GM21528 (cell line): ENCODE measurements at regions not wholly inside any gene's neighbourhood (a gene's known extent, or its start where the extent isn't known, plus 50 kb on each side); places are given as distances from the start of the nearest gene placed in this dataset.

Source experiments
- ATAC-seq: cut with Tn5 transposase; IDR thresholded peaks from one replicate; pipeline ENCODE4 v1.9.1; 2021; ENCODE audit warnings: mild to moderate bottlenecking, moderate library complexity; ENCODE audit not compliant: unreplicated experiment, low FRiP score

DNA sequence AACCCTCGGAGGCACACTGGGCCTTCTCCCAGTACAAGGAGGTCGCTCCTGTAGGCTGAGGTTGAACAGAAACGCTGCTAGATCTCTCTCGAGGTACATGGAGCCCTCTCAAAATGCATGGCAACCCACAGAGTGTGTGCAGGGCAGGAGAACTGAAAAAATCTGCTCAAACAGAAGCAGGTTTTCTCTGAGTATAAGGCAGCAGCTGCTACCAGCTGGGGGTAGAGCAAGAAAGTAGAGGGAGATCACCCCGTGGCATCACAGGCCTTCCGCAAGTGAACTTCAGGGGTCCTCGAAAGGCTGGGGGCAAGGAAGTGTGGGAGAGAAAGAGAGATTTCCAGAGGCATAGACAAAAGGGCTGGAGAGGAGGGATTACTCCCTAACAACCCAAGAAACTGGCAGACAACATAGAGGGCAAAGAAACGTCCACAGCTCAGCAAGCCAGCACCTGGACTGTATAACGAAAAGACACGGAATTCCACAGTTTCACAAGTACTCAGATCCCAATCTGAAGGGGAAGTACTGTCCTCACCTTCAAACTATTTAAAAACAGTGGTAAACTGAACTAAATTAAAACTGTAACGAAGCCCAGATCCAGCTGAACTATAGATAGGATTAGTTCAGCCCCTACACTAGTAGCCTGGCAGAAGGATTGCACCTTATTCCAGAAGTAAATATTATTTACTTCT, 299.2 kb downstream of the IPMK start:
- no peak for ATAC-seq

DNA sequence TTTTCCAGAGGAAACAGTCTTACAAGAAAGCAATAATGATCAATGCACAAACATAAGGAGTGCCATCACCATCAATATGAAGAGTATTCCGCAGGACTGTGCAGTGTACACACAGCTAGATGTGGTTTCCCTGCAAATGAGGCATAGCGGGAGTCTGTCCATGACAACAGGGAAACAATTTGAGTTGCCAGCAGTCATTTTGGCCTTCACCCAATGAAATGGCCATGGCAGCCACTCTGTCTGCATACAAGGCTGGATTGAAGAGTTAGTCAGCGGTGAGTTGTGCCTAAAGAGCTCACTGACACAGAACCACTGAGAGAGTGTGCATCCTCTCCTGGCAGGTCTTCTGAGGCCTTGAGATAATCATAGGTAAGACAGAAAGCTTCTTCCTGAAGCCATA, 303.3 kb downstream of the IPMK start:
- no peak for ATAC-seq

DNA sequence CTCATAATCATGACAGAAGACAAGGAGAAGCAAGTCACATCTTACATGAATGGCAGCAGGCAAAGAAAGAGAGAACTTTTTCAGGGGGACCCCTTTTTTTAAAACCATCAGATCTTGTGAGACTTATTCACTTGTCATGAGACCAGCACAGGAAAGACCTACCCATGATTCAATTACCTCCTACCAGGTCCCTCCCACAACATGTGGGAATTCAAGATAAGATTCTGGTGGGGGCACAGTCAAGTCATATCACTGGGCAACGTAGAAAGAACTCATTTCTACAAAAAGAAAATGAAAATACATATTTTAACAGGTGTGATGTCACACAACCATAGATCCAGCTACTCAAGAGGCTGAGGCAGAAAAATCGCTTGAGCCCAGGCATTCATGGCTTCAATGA, 304.1 kb downstream of the IPMK start:
- no peak for ATAC-seq

DNA sequence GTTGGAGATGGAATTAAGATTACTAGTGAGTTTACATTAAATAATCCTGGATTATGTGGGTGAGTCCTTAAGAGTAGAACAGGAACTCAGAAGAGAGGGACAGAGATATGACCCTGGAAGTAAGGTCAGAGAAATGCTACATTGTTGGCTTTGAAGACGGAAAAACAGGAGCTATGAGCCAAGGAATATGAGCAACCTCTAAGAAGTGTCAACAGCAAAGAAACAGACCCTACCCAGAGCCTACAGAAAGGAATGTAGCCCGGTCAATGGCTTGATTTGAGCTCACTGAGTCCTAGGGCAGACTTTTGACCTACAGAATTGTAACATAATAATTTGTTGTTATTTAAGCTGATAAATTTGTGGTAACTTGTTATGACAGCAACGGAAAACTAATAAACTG, 304.9 kb downstream of the IPMK start:
- no peak for ATAC-seq

DNA sequence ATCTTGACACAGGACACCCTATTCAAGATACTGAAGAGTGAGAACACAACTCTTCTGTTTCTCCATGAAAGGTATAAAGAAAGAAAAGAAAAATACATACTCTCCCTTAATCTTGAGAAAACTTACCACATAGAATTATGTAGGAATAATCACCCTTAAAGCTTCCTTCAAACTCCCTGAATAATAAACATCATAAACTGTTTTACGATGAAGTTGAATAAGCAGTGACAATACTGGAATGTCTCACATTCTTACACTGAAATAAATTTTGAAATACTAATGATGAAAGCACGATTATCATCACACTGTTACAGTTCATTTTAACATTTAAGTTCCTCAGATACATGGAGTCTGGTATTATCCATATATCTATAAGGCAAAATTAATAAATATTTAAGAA, 306.2 kb downstream of the IPMK start:
- ATAC-seq: no peak

DNA sequence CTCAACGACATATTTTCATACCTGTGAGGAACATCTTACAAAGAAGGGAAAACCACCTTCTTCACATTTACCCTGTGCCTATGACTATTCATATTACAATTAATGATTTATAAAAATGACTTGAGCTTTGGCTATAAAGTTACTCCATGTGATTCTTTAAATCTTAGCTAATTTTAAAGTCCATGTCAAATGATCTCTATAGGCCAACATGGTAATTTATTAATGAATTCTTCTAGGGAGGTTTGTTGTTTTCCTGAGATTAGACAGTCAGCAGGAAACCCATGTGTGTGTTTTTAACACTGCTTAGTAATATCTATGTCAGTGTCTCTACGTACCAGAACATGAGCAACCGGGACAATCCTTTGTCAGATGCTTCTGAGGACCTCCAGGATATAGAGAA, 307.3 kb downstream of the IPMK start:
- ATAC-seq: no peak

DNA sequence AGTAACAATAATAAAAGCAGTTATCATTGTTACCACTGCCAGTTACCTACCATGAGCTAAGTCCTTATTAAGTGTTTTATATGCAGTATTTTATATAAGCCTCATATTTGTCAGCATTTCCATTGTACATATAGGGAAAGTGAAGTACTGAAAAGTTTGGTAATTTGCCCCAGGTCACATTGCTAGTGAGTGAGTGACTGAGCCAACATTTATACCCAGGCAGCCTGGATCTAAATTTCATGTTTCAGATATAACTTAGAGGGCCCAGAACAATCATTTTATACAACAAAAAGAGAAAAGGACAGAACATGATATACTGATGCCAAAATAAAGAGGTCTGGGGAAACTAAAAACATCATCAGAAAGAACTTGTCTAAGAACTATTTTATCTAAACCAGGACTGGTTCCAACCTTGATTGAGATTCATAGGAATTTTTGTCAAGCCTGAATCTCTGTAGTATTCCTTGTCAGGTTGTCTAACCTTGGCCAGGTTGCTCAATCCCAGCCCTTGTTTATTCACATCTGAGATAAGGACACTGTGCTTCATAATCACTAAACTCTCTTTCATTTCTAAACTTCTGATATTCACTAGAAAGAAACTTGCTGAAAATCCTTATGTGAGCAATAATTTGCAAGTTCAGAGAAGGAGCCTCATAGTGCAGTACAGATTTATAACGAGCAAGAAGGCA, 308.2 kb downstream of the IPMK start:
- ATAC-seq: no peak

DNA sequence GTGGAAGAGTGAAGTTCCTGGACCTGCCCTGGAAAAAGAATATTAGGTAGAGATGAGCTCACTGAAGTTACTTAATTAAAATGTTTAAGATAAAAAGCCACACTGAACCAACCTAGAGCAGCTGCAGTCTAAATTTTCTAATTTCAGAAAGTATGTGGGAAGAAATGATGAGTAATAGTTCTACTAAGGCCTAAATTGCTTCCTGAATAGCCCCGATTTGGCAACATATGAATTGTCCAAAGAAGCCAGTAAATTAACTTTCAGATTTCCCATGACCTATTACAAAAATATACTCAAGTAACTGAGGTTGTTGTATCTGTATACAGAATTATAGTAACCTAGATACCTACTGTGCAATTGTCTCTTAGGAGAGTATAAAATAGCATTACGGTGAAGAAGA, 312.6 kb downstream of the IPMK start:
- ATAC-seq: no peak

DNA sequence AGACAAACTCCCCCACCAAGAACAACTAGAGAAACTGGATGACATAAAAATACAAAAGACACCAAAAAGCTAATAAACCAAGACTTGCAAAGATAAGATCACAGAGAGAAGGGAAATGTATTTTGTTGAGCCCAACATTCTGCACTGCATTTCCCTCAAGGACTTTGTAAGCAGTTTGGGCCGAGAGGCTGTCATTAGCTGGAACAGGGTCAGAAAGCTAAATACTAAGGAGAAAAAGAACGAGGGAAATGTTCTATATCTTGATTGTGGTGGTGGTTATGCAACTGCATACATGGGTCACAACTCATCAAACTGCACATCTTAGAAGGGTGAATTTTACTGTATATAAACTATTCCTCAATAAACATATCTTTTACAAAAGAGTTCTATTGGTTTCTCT, 315.0 kb downstream of the IPMK start:
- no peak for ATAC-seq

DNA sequence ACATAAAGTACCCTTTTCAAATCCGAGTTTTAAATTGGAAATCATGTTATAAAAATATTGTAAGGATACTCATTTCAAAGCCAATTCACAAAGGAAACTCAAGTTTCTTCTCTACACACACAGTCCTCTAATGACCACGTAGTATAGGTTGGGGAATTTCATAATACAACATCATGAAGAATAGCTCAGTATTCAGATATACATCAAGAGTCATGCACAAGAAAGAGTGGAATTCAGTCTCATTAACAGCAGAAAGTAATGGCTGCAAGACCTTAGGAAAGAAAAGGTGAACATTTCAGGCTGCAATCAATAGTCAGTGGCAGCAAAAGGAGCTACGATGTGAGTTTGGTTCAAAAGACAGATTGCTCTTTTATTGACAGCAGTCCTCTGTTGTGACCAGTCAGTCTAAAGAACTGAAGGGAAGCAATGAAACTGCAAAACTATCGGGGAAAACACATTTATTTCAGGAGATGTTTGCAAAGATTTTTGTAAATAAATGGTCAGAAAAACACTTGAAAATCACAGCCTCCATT, 317.2 kb downstream of the IPMK start:
- ATAC-seq: no peak

DNA sequence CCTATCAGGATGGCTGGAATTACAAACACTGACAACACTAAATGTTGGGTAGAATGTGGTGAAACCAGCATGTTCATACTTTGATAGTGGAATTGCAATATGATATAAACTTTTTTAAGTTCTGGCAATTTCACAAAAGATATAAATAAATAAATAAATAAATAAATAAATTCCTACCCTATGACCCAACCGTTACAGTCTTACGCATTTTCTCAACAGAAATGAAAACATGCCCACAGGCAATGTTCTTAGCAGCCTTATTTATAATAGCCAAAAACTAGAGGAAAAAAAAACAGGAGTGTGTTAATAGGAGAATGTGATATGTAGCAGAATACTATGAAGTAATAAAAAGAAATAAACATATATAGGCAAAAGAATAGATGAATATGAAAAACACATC, 318.9 kb downstream of the IPMK start:
- ATAC-seq: no peak

DNA sequence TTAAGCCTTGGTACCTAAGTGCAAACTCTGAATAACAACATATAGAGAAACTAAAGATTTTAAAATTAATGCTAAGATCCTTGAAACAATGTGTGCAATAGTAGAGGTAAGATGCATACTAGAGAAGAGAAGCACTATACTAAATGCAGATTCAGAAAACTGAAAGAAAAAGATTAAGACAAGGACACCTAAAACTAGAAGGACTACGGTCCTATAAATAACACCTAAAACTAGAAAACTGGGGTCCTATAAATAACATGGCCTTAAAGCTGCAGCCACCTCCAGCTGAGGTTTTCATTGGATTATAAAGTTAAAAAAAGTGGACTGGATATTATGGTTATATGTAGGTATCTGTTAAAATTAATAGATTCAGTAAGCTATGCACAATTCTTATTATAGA, 320.9 kb downstream of the IPMK start:
- ATAC-seq: no peak

DNA sequence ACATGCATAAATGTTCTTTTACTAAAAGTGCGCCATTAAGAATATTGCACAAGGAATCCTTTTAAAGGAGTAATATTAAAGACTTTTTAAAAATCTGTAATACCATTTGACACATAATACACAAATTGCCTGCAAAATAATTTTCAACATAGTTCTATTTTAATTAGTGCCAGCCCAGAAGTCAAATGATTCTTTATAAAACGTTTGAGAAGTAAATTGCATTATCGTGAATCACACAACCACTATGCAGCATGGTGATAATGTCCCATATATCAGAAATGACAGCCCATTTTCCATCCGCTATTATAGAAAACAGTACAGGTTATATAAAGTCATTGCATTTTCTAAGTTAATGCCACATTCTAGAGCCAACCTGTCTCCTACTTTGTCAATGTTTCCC, 324.0 kb downstream of the IPMK start:
- no peak for ATAC-seq

DNA sequence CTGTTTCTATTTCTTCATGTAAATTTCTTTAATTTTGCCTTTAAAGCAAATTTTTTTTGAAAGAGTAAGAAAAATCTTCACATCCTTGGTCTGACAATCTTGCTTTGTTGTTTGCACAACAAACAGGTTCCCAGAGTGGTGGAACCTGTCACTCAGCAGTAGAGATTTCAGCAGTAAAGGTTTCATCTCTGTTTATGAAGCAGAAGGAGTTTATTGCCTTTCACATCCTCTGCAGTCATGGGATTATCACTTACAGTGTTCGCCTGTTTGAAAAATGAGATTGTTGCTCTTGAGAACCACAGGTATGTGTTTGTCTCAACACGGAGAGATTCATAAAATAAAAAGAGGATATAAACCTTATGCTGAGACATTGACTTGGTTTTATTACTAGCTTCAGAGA, 342.6 kb downstream of the IPMK start:
- no peak for ATAC-seq

DNA sequence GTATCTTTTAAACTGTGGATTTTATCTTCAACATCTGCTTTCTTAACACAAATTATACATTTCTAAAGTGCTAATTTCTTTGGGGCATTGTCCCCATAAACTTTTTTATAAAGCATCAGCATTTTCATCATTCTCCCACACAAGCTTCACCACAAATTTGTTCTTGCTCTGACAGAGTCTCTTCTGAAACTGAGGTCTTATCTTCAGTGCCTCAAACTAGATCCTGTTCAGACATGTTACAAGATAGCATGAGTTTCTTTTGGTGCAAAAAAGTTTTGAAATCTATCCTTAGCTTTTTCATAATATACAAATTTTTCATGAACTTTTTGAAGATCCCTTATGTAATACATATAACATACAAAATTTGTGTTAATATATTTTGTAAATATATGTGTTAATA, 346.6 kb downstream of the IPMK start:
- no peak for ATAC-seq

DNA sequence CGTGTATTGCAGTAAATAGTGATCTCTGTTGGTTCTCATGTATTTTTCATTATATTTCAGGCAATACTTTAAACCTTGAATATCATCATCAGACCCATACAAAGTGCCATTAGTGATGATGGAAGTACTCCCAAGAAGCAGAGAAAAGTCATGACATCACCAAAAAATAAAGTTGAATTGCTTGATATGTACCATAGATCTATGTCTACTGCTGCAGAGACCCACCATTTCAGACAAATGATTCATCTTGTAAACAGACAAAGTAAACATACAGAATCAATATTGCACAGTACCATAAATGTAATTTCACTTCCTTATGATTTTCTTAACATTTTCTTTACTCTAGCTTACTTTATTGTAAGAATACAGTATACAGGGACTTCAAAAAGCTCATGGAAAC, 347.8 kb downstream of the IPMK start:
- no peak for ATAC-seq

DNA sequence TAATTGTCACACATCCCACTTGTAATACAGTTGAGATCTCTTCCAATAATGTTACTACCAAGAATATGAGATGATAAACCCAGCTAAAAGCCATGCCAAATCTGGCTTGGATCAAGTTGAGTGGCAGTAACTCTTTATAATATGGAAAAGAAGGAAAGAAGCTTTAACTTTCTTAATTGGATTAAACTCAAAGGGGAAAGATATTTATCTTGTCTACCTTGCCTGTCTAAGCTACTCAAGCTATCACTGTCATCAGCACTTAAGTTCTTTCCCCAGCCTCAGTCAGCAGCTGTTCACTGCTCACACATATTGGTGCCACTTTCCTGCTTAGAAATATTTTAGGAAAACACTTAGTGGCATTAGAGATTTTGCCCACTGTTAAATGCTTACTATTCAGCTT, 350.7 kb downstream of the IPMK start:
- ATAC-seq: no peak

DNA sequence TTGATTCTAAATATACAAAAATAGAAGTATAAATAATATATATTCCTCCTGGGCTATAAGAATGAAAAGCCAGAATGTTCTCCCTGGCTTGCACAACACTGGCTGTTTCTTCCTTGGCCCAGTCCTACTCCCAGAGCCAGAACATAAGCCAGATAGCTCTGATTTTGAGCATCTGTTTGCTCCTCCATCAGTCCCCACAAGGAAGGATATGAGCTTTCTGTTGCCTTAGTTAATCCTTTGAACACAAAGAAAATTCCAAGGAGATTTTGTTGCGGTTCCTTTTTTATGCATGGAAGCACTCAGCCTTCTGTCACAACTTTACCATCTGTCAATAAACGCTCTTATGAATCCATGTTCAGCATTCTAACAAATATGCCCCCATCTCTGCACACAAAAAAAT, 361.8 kb downstream of the IPMK start:
- no peak for ATAC-seq

DNA sequence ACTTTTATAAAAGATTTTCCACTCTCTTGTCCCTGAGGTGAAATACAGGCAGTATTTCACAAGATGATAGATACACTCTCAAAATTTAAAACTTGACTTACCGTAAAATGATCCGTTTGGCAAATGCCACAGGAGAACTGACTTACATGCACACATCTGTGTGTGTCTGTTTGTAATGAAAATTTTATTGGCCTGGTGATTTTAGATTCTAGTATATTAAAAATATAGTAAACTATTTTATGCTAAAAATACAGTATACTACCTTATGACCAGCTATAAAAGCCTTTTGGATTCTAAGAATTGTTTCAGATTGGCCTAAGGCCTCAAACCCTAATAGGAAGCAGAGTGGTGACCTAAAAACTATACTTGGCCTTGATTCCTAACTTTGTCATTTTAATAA, 362.7 kb downstream of the IPMK start:
- no peak for ATAC-seq

DNA sequence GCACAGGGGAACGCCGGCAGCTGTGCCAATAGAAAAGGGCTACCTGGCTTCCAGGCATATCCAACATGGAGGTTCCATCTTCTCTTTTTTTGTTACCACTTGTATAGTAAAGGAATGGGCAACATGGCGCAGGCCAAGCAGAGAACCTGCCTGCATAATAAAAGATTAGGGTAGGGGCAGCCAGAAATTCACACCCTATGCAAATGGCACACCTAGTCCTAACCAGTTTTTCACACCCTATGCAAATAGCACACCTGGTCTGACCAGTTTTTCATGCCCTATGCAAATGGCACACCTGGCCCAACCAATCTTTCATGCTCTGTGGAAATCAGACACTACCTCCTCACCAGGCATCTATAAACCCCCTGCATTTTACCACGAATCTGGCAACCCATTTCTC, 369.5 kb downstream of the IPMK start:
- no peak for ATAC-seq

DNA sequence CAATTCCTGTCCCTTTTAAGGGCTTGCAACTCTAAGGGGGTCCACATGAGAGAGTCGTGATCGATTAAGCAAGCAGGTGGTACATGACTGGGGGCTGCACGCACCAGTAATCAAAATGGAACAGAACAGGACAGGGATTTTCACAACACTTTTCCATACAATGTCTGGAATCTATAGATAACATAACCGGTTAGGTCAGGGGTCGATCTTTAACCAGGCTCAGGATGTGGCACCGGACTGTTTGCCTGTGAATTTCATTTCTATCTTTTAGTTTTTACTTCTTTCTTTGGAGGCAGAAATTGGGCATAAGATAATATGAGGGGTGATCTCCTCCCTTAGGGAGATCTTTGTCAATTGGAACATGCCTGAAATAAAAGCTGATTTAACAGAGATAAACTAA, 370.1 kb downstream of the IPMK start:
- ATAC-seq: no peak

DNA sequence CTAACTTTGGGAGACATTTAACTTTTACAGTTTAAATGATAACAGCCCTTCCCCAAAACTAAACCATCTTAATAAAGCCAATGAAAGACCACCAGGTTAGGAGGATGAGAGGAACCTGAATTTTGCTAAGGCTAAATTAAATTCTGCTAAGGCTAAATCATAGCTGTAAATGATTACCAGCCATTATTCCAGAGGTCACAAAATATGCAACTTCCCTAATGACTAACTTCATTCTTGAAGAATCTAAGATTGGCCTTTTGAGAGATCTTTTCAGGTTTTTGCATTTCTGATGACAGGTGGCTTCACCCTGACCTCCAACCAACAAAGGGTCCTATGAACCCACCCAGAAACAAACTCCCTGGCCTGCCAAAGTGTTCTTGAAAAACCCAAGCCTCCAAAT, 373.3 kb downstream of the IPMK start:
- ATAC-seq: no peak
